ENCODE measurements at regions not wholly inside any gene's neighbourhood (a gene's known extent, or its start where the extent isn't known, plus 50 kb on each side); places are given as distances from the start of the nearest gene placed in this dataset.

- ChIA-PET POLR2A (no interaction called here), CTCF (no interaction called here)
- DNase-seq (ENCODE audit: extremely low spot score) = no peak
- TF ChIP-seq LEF1 (IDR thresholded peaks at IDR 0.05; ENCODE audit: borderline replicate concordance) (no peak), ELF4 (IDR thresholded peaks at IDR 0.05) (no peak), BHLHE40 (IDR thresholded peaks at IDR 0.05; ENCODE audit: borderline replicate concordance) (no peak), NFRKB (IDR thresholded peaks at IDR 0.05) (no peak), CTBP1 (IDR thresholded peaks at IDR 0.05; ENCODE audit: borderline replicate concordance) (no peak), TARDBP (IDR thresholded peaks at IDR 0.05) (no peak), HDGF (IDR thresholded peaks at IDR 0.05; ENCODE audit: borderline replicate concordance) (no peak), ARNT (IDR thresholded peaks at IDR 0.05) (no peak), L3MBTL2 (conservative IDR thresholded peaks at IDR 0.05) (no peak), ZNF384 (IDR thresholded peaks at IDR 0.05) (no peak), SP1 (IDR thresholded peaks at IDR 0.05) (no peak), FOXM1 (IDR thresholded peaks at IDR 0.05; ENCODE audit: borderline replicate concordance) (no peak), FOXA1 (IDR thresholded peaks at IDR 0.05) (no peak), FOXK2 (IDR thresholded peaks at IDR 0.05) (no peak)
These were observed 178.9 kb downstream of the SEM1 start for GRCh38 chr7:96530786-96531185.

GRCh38 chr7:96527133-96527827 is 182.4 kb downstream of the SEM1 start:
- CTCF ChIA-PET = no interaction called here
- POLR2A ChIA-PET = no interaction called here
- no peak for DNase-seq (ENCODE audit: extremely low spot score)

GRCh38 chr7:96526496-96526895 is 183.2 kb downstream of the SEM1 start:
- ChIA-PET POLR2A (no interaction called here), CTCF (no interaction called here)
- no peak for TF ChIP-seq CTBP1 (IDR thresholded peaks at IDR 0.05; ENCODE audit: borderline replicate concordance)
- no peak for TF ChIP-seq FOXK2 (IDR thresholded peaks at IDR 0.05)
- no peak for DNase-seq (ENCODE audit: extremely low spot score)

More at GRCh38 chr7:96527133-96527827, 182.4 kb downstream of the SEM1 start:
- TF ChIP-seq ELF4 (IDR thresholded peaks at IDR 0.05) = no peak
- TF ChIP-seq ARNT (IDR thresholded peaks at IDR 0.05) = no peak
- TF ChIP-seq FOXA1 (IDR thresholded peaks at IDR 0.05) = no peak
- TF ChIP-seq BHLHE40 (IDR thresholded peaks at IDR 0.05; ENCODE audit: borderline replicate concordance) = no peak
- no peak for TF ChIP-seq ZNF384 (IDR thresholded peaks at IDR 0.05)
- no peak for TF ChIP-seq TARDBP (IDR thresholded peaks at IDR 0.05)
- no peak for TF ChIP-seq HDGF (IDR thresholded peaks at IDR 0.05; ENCODE audit: borderline replicate concordance)
- no peak for TF ChIP-seq NFRKB (IDR thresholded peaks at IDR 0.05)

DNA sequence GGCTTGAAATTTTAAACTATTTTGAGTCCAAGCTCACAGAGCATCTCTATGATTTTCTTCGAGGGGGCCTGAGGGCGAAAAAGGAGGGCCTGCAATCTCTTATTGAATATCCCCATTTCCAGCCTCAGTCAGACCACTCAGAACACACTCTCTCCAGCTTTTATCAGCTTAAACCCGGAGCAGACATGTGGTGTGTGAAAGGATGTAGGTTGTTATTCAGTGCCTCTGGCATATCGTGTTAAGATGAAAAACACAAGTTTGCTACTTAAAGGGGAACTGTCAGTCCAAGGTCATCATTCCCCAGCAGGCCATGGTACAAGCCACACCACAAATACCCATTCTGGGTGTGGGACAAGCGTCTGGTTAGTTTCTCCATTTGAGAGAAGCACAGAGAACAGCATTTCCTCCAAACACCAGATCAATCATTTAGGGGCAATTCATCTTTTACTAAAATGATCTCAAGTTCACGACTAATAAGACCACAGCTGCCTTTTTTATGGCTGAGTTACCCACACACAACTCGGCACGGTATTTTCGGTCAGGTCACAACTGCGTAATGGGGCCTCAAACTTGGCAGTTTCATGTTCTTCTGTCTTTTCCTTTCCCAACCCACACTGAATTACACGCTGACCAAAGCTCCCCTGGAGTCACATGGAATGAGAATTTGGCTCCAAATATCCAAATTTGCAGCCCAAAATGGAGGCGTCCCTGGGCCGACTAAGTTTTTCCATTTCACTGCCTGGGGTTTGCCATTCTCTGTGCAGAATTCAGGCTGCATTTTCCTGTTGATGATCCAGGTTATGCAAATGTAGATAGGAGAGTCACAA is 188.4 kb downstream of the SEM1 start:
- no peak for DNase-seq (ENCODE audit: extremely low spot score)
- ChIA-PET POLR2A (no interaction called here), CTCF (no interaction called here)
- TF ChIP-seq ZNF384 (IDR thresholded peaks at IDR 0.05) = no peak

DNA sequence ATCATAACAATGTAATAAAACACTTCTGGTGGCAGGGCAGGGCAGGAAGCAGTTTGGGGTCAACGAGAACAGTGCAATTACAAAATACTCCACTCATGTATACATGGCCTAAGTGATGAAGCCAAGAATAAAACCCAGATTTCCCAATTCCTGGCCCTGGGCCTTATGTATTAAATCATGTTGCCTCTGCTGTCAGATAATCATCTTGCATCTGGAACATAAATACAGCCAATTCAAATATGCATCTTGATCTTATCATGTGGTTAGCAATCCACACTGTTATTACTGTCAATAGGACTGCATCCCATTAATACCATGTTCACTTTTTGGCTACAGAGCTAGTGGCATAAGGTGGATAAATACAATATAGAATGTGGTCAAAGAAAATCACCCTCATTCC is 186.5 kb upstream of the SLC25A13 start:
- no peak for DNase-seq (ENCODE audit: extremely low spot score)
- TF ChIP-seq ELF4 (IDR thresholded peaks at IDR 0.05) = no peak
- TF ChIP-seq LEF1 (IDR thresholded peaks at IDR 0.05; ENCODE audit: borderline replicate concordance) = no peak
- TF ChIP-seq, protein P1, sequence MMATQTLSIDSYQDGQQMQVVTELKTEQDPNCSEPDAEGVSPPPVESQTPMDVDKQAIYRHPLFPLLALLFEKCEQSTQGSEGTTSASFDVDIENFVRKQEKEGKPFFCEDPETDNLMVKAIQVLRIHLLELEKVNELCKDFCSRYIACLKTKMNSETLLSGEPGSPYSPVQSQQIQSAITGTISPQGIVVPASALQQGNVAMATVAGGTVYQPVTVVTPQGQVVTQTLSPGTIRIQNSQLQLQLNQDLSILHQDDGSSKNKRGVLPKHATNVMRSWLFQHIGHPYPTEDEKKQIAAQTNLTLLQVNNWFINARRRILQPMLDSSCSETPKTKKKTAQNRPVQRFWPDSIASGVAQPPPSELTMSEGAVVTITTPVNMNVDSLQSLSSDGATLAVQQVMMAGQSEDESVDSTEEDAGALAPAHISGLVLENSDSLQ (IDR thresholded peaks at IDR 0.05) = no peak
- no peak for TF ChIP-seq SUZ12 (IDR thresholded peaks at IDR 0.05)
- no peak for TF ChIP-seq CTBP1 (IDR thresholded peaks at IDR 0.05; ENCODE audit: borderline replicate concordance)
- no peak for TF ChIP-seq FOXM1 (IDR thresholded peaks at IDR 0.05; ENCODE audit: borderline replicate concordance)
- no peak for TF ChIP-seq L3MBTL2 (conservative IDR thresholded peaks at IDR 0.05)
- TF ChIP-seq TARDBP (IDR thresholded peaks at IDR 0.05) = no peak
- no peak for TF ChIP-seq ZNF384 (IDR thresholded peaks at IDR 0.05)
- no peak for TF ChIP-seq HDGF (IDR thresholded peaks at IDR 0.05; ENCODE audit: borderline replicate concordance)
- TF ChIP-seq ARNT (IDR thresholded peaks at IDR 0.05) = no peak
- TF ChIP-seq FOXA1 (IDR thresholded peaks at IDR 0.05) = no peak
- no peak for TF ChIP-seq NFRKB (IDR thresholded peaks at IDR 0.05)
- no peak for TF ChIP-seq BHLHE40 (IDR thresholded peaks at IDR 0.05; ENCODE audit: borderline replicate concordance)
- TF ChIP-seq FOXK2 (IDR thresholded peaks at IDR 0.05) = no peak
- ChIA-PET CTCF (no interaction called here), POLR2A (no interaction called here)

DNA sequence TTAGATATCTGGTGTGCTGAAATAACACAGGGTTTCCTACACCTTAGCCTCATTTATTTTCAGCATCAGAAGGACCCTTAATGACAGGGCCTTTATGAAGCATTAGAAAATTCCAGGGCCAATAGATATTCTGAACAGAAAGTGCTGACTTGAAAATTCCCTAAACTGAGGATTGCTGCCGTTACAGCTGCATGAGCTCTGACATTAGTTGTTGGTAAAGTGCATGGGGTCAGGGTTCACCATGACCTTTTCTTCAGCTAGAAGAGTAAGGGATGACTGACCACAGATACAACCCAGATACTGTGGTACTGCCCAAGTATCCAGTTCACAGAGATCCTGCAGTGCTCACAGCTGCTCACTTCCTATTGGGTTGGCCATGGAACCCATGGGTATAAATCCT is 181.7 kb upstream of the SLC25A13 start:
- POLR2A ChIA-PET = no interaction called here
- CTCF ChIA-PET = no interaction called here
- no peak for DNase-seq (ENCODE audit: extremely low spot score)
- TF ChIP-seq HDGF (IDR thresholded peaks at IDR 0.05; ENCODE audit: borderline replicate concordance) (no peak), FOXM1 (IDR thresholded peaks at IDR 0.05; ENCODE audit: borderline replicate concordance) (no peak), LEF1 (IDR thresholded peaks at IDR 0.05; ENCODE audit: borderline replicate concordance) (no peak), ARNT (IDR thresholded peaks at IDR 0.05) (no peak), ZNF384 (IDR thresholded peaks at IDR 0.05) (no peak), CTBP1 (IDR thresholded peaks at IDR 0.05; ENCODE audit: borderline replicate concordance) (no peak), SUZ12 (IDR thresholded peaks at IDR 0.05) (no peak)
- TF ChIP-seq, protein P1 (IDR thresholded peaks at IDR 0.05) = no peak

DNA sequence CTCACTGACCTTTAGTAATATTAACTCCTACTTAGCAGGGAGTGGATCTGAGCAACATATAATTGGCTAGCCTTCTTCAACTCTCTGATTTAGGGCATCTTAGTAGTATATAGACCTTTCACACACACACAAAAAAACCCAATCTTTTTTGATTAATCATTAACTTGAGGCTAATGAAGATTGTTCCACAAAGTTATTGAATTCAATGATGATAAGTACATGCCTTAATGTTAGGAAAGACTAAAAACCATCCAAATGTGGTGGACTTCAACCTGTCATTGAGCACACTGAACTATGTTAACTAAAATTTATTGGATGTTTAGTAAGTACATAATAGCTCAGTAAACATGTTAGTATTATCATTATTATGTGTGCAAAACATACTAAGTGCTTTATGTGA is 179.4 kb upstream of the SLC25A13 start:
- no peak for DNase-seq (ENCODE audit: extremely low spot score)
- ChIA-PET POLR2A (no interaction called here), CTCF (no interaction called here)
- no peak for TF ChIP-seq SP1 (IDR thresholded peaks at IDR 0.05)
- TF ChIP-seq FOXA1 (IDR thresholded peaks at IDR 0.05) = no peak
- TF ChIP-seq SUZ12 (IDR thresholded peaks at IDR 0.05) = no peak
- TF ChIP-seq L3MBTL2 (conservative IDR thresholded peaks at IDR 0.05) = no peak
- no peak for TF ChIP-seq LEF1 (IDR thresholded peaks at IDR 0.05; ENCODE audit: borderline replicate concordance)
- no peak for TF ChIP-seq ZNF384 (IDR thresholded peaks at IDR 0.05)
- TF ChIP-seq, protein P1 (IDR thresholded peaks at IDR 0.05) = no peak
- TF ChIP-seq TARDBP (IDR thresholded peaks at IDR 0.05) = no peak
- no peak for TF ChIP-seq CTBP1 (IDR thresholded peaks at IDR 0.05; ENCODE audit: borderline replicate concordance)
- TF ChIP-seq NFRKB (IDR thresholded peaks at IDR 0.05) = no peak
- TF ChIP-seq ELF4 (IDR thresholded peaks at IDR 0.05) = no peak
- no peak for TF ChIP-seq ARNT (IDR thresholded peaks at IDR 0.05)
- no peak for TF ChIP-seq BHLHE40 (IDR thresholded peaks at IDR 0.05; ENCODE audit: borderline replicate concordance)
- no peak for TF ChIP-seq FOXK2 (IDR thresholded peaks at IDR 0.05)
- no peak for TF ChIP-seq HDGF (IDR thresholded peaks at IDR 0.05; ENCODE audit: borderline replicate concordance)
- no peak for TF ChIP-seq FOXM1 (IDR thresholded peaks at IDR 0.05; ENCODE audit: borderline replicate concordance)

Data from HEK293T (cell line).